ENCODE measurements at regions not wholly inside any gene's neighbourhood (a gene's known extent, or its start where the extent isn't known, plus 50 kb on each side); places are given as distances from the start of the nearest gene placed in this dataset.

- Histone ChIP-seq H3K36me3 (ENCODE audit: control insufficient read depth in 1 of 2, insufficient read depth in 2 of 2, low read length in 2 of 2) (no peaks in the 10 kb centered on the region), H3K9me3 (ENCODE audit: control insufficient read depth in 1 of 2, low read length in 2 of 2) (peaks cover 0 to 5% of the 10 kb centered on the region in 2 donors), H3K27me3 (ENCODE audit: control insufficient read depth in 1 of 2, insufficient read depth in 2 of 2, low read length in 2 of 2) (no peaks in the 10 kb centered on the region), H3K4me3 (ENCODE audit: low read depth in 1 of 2, low read length in 2 of 2) (no peak overlapping the region), H3K27ac (ENCODE audit: low read depth, low read length) (no peak overlapping the region), H3K4me1 (ENCODE audit: control insufficient read depth in 1 of 2, insufficient read depth in 2 of 2, low read length in 2 of 2) (no peaks in the 10 kb centered on the region), H3K9ac (ENCODE audit: low read depth in 1 of 2, low read length in 2 of 2) (no peak overlapping the region)
Measured at GRCh38 chr2:82109418-82109817, 1804.9 kb upstream of the LRRTM1 start.

GRCh38 chr2:82098617-82099016, 1794.1 kb upstream of the LRRTM1 start:
- H3K4me1 ChIP-seq (ENCODE audit: control insufficient read depth in 1 of 2, insufficient read depth in 2 of 2, low read length in 2 of 2): no peaks in the 10 kb centered on the region
- H3K9ac ChIP-seq (ENCODE audit: low read depth in 1 of 2, low read length in 2 of 2): no peak overlapping the region
- H3K27ac ChIP-seq (ENCODE audit: low read depth, low read length): no peak overlapping the region
- no peak overlapping the region for H3K4me3 ChIP-seq (ENCODE audit: low read depth in 1 of 2, low read length in 2 of 2)
- no peaks in the 10 kb centered on the region for H3K36me3 ChIP-seq (ENCODE audit: control insufficient read depth in 1 of 2, insufficient read depth in 2 of 2, low read length in 2 of 2)
- H3K27me3 ChIP-seq (ENCODE audit: control insufficient read depth in 1 of 2, insufficient read depth in 2 of 2, low read length in 2 of 2): no peaks in the 10 kb centered on the region
- H3K9me3 ChIP-seq (ENCODE audit: control insufficient read depth in 1 of 2, low read length in 2 of 2): no peaks in the 10 kb centered on the region

- no peaks in the 10 kb centered on the region for H3K27me3 ChIP-seq (ENCODE audit: control insufficient read depth in 1 of 2, insufficient read depth in 2 of 2, low read length in 2 of 2)
- H3K9me3 ChIP-seq (ENCODE audit: control insufficient read depth in 1 of 2, low read length in 2 of 2): peaks cover 4 to 9% of the 10 kb centered on the region in 2 donors
- H3K36me3 ChIP-seq (ENCODE audit: control insufficient read depth in 1 of 2, insufficient read depth in 2 of 2, low read length in 2 of 2): no peaks in the 10 kb centered on the region
- H3K4me3 ChIP-seq (ENCODE audit: low read depth in 1 of 2, low read length in 2 of 2): no peak overlapping the region
- H3K4me1 ChIP-seq (ENCODE audit: control insufficient read depth in 1 of 2, insufficient read depth in 2 of 2, low read length in 2 of 2): no peaks in the 10 kb centered on the region
- H3K9ac ChIP-seq (ENCODE audit: low read depth in 1 of 2, low read length in 2 of 2): no peak overlapping the region
- no peak overlapping the region for H3K27ac ChIP-seq (ENCODE audit: low read depth, low read length)
Measured at GRCh38 chr2:82089518-82089917, 1785.0 kb upstream of the LRRTM1 start.

GRCh38 chr2:82084679-82085392, 1780.3 kb upstream of the LRRTM1 start:
- no peaks in the 10 kb centered on the region for H3K36me3 ChIP-seq (ENCODE audit: control insufficient read depth in 1 of 2, insufficient read depth in 2 of 2, low read length in 2 of 2)
- H3K27me3 ChIP-seq (ENCODE audit: control insufficient read depth in 1 of 2, insufficient read depth in 2 of 2, low read length in 2 of 2): no peaks in the 10 kb centered on the region
- H3K9me3 ChIP-seq (ENCODE audit: control insufficient read depth in 1 of 2, low read length in 2 of 2): peaks cover 4 to 9% of the 10 kb centered on the region in 2 donors
- no peak overlapping the region for H3K4me3 ChIP-seq (ENCODE audit: low read depth in 1 of 2, low read length in 2 of 2)
- no peaks in the 10 kb centered on the region for H3K4me1 ChIP-seq (ENCODE audit: control insufficient read depth in 1 of 2, insufficient read depth in 2 of 2, low read length in 2 of 2)
- no peak overlapping the region for H3K9ac ChIP-seq (ENCODE audit: low read depth in 1 of 2, low read length in 2 of 2)
- no peak overlapping the region for H3K27ac ChIP-seq (ENCODE audit: low read depth, low read length)

GRCh38 chr2:82075875-82076274, 1771.3 kb upstream of the LRRTM1 start:
- no peaks in the 10 kb centered on the region for H3K36me3 ChIP-seq (ENCODE audit: control insufficient read depth in 1 of 2, insufficient read depth in 2 of 2, low read length in 2 of 2)
- no peaks in the 10 kb centered on the region for H3K4me1 ChIP-seq (ENCODE audit: control insufficient read depth in 1 of 2, insufficient read depth in 2 of 2, low read length in 2 of 2)
- H3K9ac ChIP-seq (ENCODE audit: low read depth in 1 of 2, low read length in 2 of 2): no peak overlapping the region
- no peak overlapping the region for H3K4me3 ChIP-seq (ENCODE audit: low read depth in 1 of 2, low read length in 2 of 2)
- no peak overlapping the region for H3K27ac ChIP-seq (ENCODE audit: low read depth, low read length)
- no peaks in the 10 kb centered on the region for H3K27me3 ChIP-seq (ENCODE audit: control insufficient read depth in 1 of 2, insufficient read depth in 2 of 2, low read length in 2 of 2)
- no peaks in the 10 kb centered on the region for H3K9me3 ChIP-seq (ENCODE audit: control insufficient read depth in 1 of 2, low read length in 2 of 2)

GRCh38 chr2:82062463-82062862, 1757.9 kb upstream of the LRRTM1 start:
- Histone ChIP-seq H3K27ac (ENCODE audit: low read depth, low read length) (no peak overlapping the region), H3K4me3 (ENCODE audit: low read depth in 1 of 2, low read length in 2 of 2) (no peak overlapping the region), H3K36me3 (ENCODE audit: control insufficient read depth in 1 of 2, insufficient read depth in 2 of 2, low read length in 2 of 2) (no peaks in the 10 kb centered on the region), H3K9ac (ENCODE audit: low read depth in 1 of 2, low read length in 2 of 2) (no peak overlapping the region), H3K27me3 (ENCODE audit: control insufficient read depth in 1 of 2, insufficient read depth in 2 of 2, low read length in 2 of 2) (no peaks in the 10 kb centered on the region), H3K4me1 (ENCODE audit: control insufficient read depth in 1 of 2, insufficient read depth in 2 of 2, low read length in 2 of 2) (no peaks in the 10 kb centered on the region), H3K9me3 (ENCODE audit: control insufficient read depth in 1 of 2, low read length in 2 of 2) (no peaks in the 10 kb centered on the region)

GRCh38 chr2:82055846-82056245, 1751.3 kb upstream of the LRRTM1 start:
- Histone ChIP-seq H3K27ac (ENCODE audit: low read depth, low read length) (no peak overlapping the region), H3K4me1 (ENCODE audit: control insufficient read depth in 1 of 2, insufficient read depth in 2 of 2, low read length in 2 of 2) (no peaks in the 10 kb centered on the region), H3K36me3 (ENCODE audit: control insufficient read depth in 1 of 2, insufficient read depth in 2 of 2, low read length in 2 of 2) (no peaks in the 10 kb centered on the region), H3K9me3 (ENCODE audit: control insufficient read depth in 1 of 2, low read length in 2 of 2) (no peaks in the 10 kb centered on the region), H3K4me3 (ENCODE audit: low read depth in 1 of 2, low read length in 2 of 2) (no peak overlapping the region), H3K9ac (ENCODE audit: low read depth in 1 of 2, low read length in 2 of 2) (no peak overlapping the region), H3K27me3 (ENCODE audit: control insufficient read depth in 1 of 2, insufficient read depth in 2 of 2, low read length in 2 of 2) (no peaks in the 10 kb centered on the region)

GRCh38 chr2:82043867-82044266, 1739.3 kb upstream of the LRRTM1 start:
- Histone ChIP-seq H3K27me3 (ENCODE audit: control insufficient read depth in 1 of 2, insufficient read depth in 2 of 2, low read length in 2 of 2) (no peaks in the 10 kb centered on the region), H3K27ac (ENCODE audit: low read depth, low read length) (no peak overlapping the region), H3K9ac (ENCODE audit: low read depth in 1 of 2, low read length in 2 of 2) (no peak overlapping the region), H3K36me3 (ENCODE audit: control insufficient read depth in 1 of 2, insufficient read depth in 2 of 2, low read length in 2 of 2) (no peaks in the 10 kb centered on the region), H3K4me1 (ENCODE audit: control insufficient read depth in 1 of 2, insufficient read depth in 2 of 2, low read length in 2 of 2) (no peaks in the 10 kb centered on the region), H3K4me3 (ENCODE audit: low read depth in 1 of 2, low read length in 2 of 2) (no peak overlapping the region), H3K9me3 (ENCODE audit: control insufficient read depth in 1 of 2, low read length in 2 of 2) (peaks cover 0 to 5% of the 10 kb centered on the region in 2 donors)

GRCh38 chr2:82027921-82028615, 1723.5 kb upstream of the LRRTM1 start:
- Histone ChIP-seq H3K9me3 (ENCODE audit: control insufficient read depth in 1 of 2, low read length in 2 of 2) (peaks cover 0 to 5% of the 10 kb centered on the region in 2 donors), H3K4me3 (ENCODE audit: low read depth in 1 of 2, low read length in 2 of 2) (no peak overlapping the region), H3K27me3 (ENCODE audit: control insufficient read depth in 1 of 2, insufficient read depth in 2 of 2, low read length in 2 of 2) (no peaks in the 10 kb centered on the region), H3K9ac (ENCODE audit: low read depth in 1 of 2, low read length in 2 of 2) (no peak overlapping the region), H3K36me3 (ENCODE audit: control insufficient read depth in 1 of 2, insufficient read depth in 2 of 2, low read length in 2 of 2) (no peaks in the 10 kb centered on the region), H3K4me1 (ENCODE audit: control insufficient read depth in 1 of 2, insufficient read depth in 2 of 2, low read length in 2 of 2) (no peaks in the 10 kb centered on the region), H3K27ac (ENCODE audit: low read depth, low read length) (no peak overlapping the region)

- Histone ChIP-seq H3K4me1 (ENCODE audit: control insufficient read depth in 1 of 2, insufficient read depth in 2 of 2, low read length in 2 of 2) (no peaks in the 10 kb centered on the region), H3K27ac (ENCODE audit: low read depth, low read length) (no peak overlapping the region), H3K9ac (ENCODE audit: low read depth in 1 of 2, low read length in 2 of 2) (no peak overlapping the region), H3K27me3 (ENCODE audit: control insufficient read depth in 1 of 2, insufficient read depth in 2 of 2, low read length in 2 of 2) (no peaks in the 10 kb centered on the region), H3K4me3 (ENCODE audit: low read depth in 1 of 2, low read length in 2 of 2) (no peak overlapping the region), H3K36me3 (ENCODE audit: control insufficient read depth in 1 of 2, insufficient read depth in 2 of 2, low read length in 2 of 2) (no peaks in the 10 kb centered on the region), H3K9me3 (ENCODE audit: control insufficient read depth in 1 of 2, low read length in 2 of 2) (no peaks in the 10 kb centered on the region)
Measured at GRCh38 chr2:82023710-82024109, 1719.2 kb upstream of the LRRTM1 start.

All from duodenal mucosa (tissue), 2 donors.